ENCODE measurements at regions not wholly inside any gene's neighbourhood (a gene's known extent, or its start where the extent isn't known, plus 50 kb on each side); places are given as distances from the start of the nearest gene placed in this dataset.

GRCh38 chr12:47377414-47378221 lies 297.9 kb upstream of the AMIGO2 start:
- intact Hi-C loops (cut with micrococcal nuclease; ENCODE audit: unreplicated experiment) (no loop called here), in situ Hi-C loops (cut with HindIII; ENCODE audit: extremely low pct_ligation_motif_present, low pct_unique_long_range_greater_than_20kb) (no loop called here)
- no peaks in the 10 kb centered on the region for H3K9me3 ChIP-seq (ENCODE audit: low read length)
- H3K9ac ChIP-seq (ENCODE audit: insufficient read depth, low read depth, low read length): no peak overlapping the region
- ChIA-PET CTCF (ENCODE audit: low intra/inter-chr PET ratio, low total read pairs) (no interaction called here), POLR2A (no interaction called here)
- no peak overlapping the region for H3K4me2 ChIP-seq (ENCODE audit: low read depth, low read length)
- H3K36me3 ChIP-seq (replicated peaks in 1 of 2; ENCODE audit: control insufficient read depth in 1 of 2, insufficient read depth in 2 of 2, low read length in 2 of 2): no peaks in the 10 kb centered on the region
- 41% methylated on average over 12 of the region's 12 CpGs for WGBS (ENCODE audit: low lambda C conversion rate)
- H3K4me1 ChIP-seq (ENCODE audit: insufficient read depth, low read length): no peaks in the 10 kb centered on the region
- H3K27ac ChIP-seq (ENCODE audit: extremely low read length, insufficient read depth, low read length): no peak overlapping the region
- H3K79me2 ChIP-seq (ENCODE audit: insufficient read depth, low read length): no peaks in the 10 kb centered on the region
- H2AFZ ChIP-seq (ENCODE audit: low read length): no peak overlapping the region
- TF ChIP-seq MAFF (IDR thresholded peaks at IDR 0.05; ENCODE audit: low read depth, low read length) (peak; percentile 52; the same call in 1 of the 2 replicates), MIXL1 (CRISPR knock-in tag; IDR thresholded peaks at IDR 0.05) (no peak), MAFK (conservative IDR thresholded peaks at IDR 0.05 in 1 of 2, IDR thresholded peaks at IDR 0.05 in 1 of 2; ENCODE audit: low read length in 2 of 2) (peak; percentile 56 to 71), CREB1 (IDR thresholded peaks at IDR 0.05) (peak; percentile 38; the same call in 1 of the 2 replicates), CREB1 (CRISPR knock-in tag; IDR thresholded peaks at IDR 0.05) (no peak)
- H3K27me3 ChIP-seq (ENCODE audit: control insufficient read depth in 1 of 2, insufficient read depth in 2 of 2, low read length in 2 of 2): no peaks in the 10 kb centered on the region; a peak in 1 of 5 replicates
- FAIRE-seq: no peak
- no TSS peak for BruUV-seq (replicated peaks)
- no peak for DNase-seq (ENCODE audit: low spot score)
- no peak for ATAC-seq
- H3K4me3 ChIP-seq (replicated peaks in 1 of 3; ENCODE audit: insufficient read depth in 1 of 3, low read depth in 2 of 3, low read length in 3 of 3): no peak overlapping the region
- no peaks in the 10 kb centered on the region for H4K20me1 ChIP-seq (ENCODE audit: insufficient read depth, low read length)

- POLR2A ChIA-PET: no interaction called here
- CTCF ChIA-PET (ENCODE audit: low intra/inter-chr PET ratio, low total read pairs): no interaction called here
- Histone ChIP-seq H2AFZ (ENCODE audit: low read length) (no peak overlapping the region), H3K4me2 (ENCODE audit: low read depth, low read length) (no peak overlapping the region), H3K4me1 (ENCODE audit: insufficient read depth, low read length) (no peaks in the 10 kb centered on the region), H3K27ac (ENCODE audit: extremely low read length, insufficient read depth, low read length) (no peak overlapping the region), H3K4me3 (replicated peaks in 1 of 3; ENCODE audit: insufficient read depth in 1 of 3, low read depth in 2 of 3, low read length in 3 of 3) (no peak overlapping the region), H3K9me3 (ENCODE audit: low read length) (no peaks in the 10 kb centered on the region), H3K27me3 (ENCODE audit: control insufficient read depth in 1 of 2, insufficient read depth in 2 of 2, low read length in 2 of 2) (no peaks in the 10 kb centered on the region; a peak in 1 of 5 replicates), H3K36me3 (replicated peaks in 1 of 2; ENCODE audit: control insufficient read depth in 1 of 2, insufficient read depth in 2 of 2, low read length in 2 of 2) (no peaks in the 10 kb centered on the region), H3K79me2 (ENCODE audit: insufficient read depth, low read length) (no peaks in the 10 kb centered on the region), H4K20me1 (ENCODE audit: insufficient read depth, low read length) (no peaks in the 10 kb centered on the region), H3K9ac (ENCODE audit: insufficient read depth, low read depth, low read length) (no peak overlapping the region)
- DNase-seq (ENCODE audit: low spot score) (no peak), FAIRE-seq (no peak), ATAC-seq (no peak)
- in situ Hi-C loops (cut with HindIII; ENCODE audit: extremely low pct_ligation_motif_present, low pct_unique_long_range_greater_than_20kb): no loop called here
- 37% methylated on average over 6 of the region's 6 CpGs for WGBS (ENCODE audit: low lambda C conversion rate)
- BruUV-seq (replicated peaks): no TSS peak
- intact Hi-C loops (cut with micrococcal nuclease; ENCODE audit: unreplicated experiment): no loop called here
- TF ChIP-seq E2F2 (CRISPR knock-in tag; IDR thresholded peaks at IDR 0.05; ENCODE audit: borderline replicate concordance) (no peak), MIER3 (CRISPR knock-in tag; IDR thresholded peaks at IDR 0.05; ENCODE audit: borderline replicate concordance) (no peak), DZIP1 (CRISPR knock-in tag; IDR thresholded peaks at IDR 0.05) (no peak)
Observed at GRCh38 chr12:47376927-47377326, 297.2 kb upstream of the AMIGO2 start.

Measured in HepG2 (cell line).